ENCODE measurements at regions not wholly inside any gene's neighbourhood (a gene's known extent, or its start where the extent isn't known, plus 50 kb on each side); places are given as distances from the start of the nearest gene placed in this dataset.
"Not testable (repeated sequence)": the region's sequence is repeated elsewhere in the genome, so short reads cannot be mapped to it uniquely, and the experiment has no call there.

GRCh38 chr2:194870974-194871535, 786.0 kb upstream of the SLC39A10 start:
- ATAC-seq (replicated peaks), result peak in 1 of 2 donors; percentile 43
- DNase-seq, result no peak
- Mint-ChIP-seq H3K36me3 (no peaks in the 10 kb centered on the region), H3K4me3 (no peak overlapping the region), H3K27me3 (no peaks in the 10 kb centered on the region), H3K27ac (no peak overlapping the region), H3K9me3 (no peaks in the 10 kb centered on the region), H3K4me1 (peaks cover 0 to 5% of the 10 kb centered on the region in 2 donors)

GRCh38 chr2:194867328-194867727, 789.7 kb upstream of the SLC39A10 start:
- Mint-ChIP-seq H3K27ac (no peak overlapping the region), H3K4me1 (peaks cover 0 to 11% of the 10 kb centered on the region in 2 donors), H3K27me3 (no peaks in the 10 kb centered on the region), H3K4me3 (no peak overlapping the region), H3K36me3 (no peaks in the 10 kb centered on the region), H3K9me3 (no peaks in the 10 kb centered on the region)
- DNase-seq (no peak), ATAC-seq (replicated peaks) (peak; percentile 58 to 60)

DNA sequence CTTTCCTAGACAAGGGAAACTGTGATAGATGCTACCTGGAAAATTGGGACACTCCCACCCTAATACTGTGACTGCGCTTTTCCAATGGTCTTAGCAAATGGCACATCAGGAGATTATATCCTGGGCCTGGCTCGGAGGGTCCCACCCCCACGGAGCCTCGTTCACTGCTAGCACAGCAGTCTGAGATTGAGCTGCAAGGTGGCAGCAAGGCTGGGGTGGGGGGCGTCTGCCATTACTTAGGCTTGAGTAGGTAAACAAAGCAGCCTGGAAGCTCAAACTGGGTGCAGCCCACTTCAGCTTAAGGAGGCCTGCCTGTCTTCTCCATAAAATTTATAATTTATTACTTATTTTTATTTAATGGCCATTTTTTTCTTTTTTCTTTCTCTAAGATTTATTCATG, 802.1 kb upstream of the SLC39A10 start:
- Mint-ChIP-seq H3K27me3 (no peaks in the 10 kb centered on the region), H3K27ac (no peak overlapping the region), H3K36me3 (no peaks in the 10 kb centered on the region), H3K4me3 (no peak overlapping the region), H3K9me3 (peaks cover 0 to 4% of the 10 kb centered on the region in 2 donors), H3K4me1 (no peaks in the 10 kb centered on the region)
- ATAC-seq (replicated peaks), result no peak
- no peak for DNase-seq

GRCh38 chr2:194842871-194843270, 814.2 kb upstream of the SLC39A10 start:
- H3K36me3 Mint-ChIP-seq, result no peaks in the 10 kb centered on the region
- no peak overlapping the region for H3K4me3 Mint-ChIP-seq
- peak in 1 of 2 donors; percentile 19 for ATAC-seq (replicated peaks)
- H3K4me1 Mint-ChIP-seq, result no peaks in the 10 kb centered on the region
- no peaks in the 10 kb centered on the region for H3K27me3 Mint-ChIP-seq
- peaks cover 0 to 3% of the 10 kb centered on the region in 2 donors for H3K9me3 Mint-ChIP-seq
- H3K27ac Mint-ChIP-seq, result no peak overlapping the region
- no peak for DNase-seq

DNA sequence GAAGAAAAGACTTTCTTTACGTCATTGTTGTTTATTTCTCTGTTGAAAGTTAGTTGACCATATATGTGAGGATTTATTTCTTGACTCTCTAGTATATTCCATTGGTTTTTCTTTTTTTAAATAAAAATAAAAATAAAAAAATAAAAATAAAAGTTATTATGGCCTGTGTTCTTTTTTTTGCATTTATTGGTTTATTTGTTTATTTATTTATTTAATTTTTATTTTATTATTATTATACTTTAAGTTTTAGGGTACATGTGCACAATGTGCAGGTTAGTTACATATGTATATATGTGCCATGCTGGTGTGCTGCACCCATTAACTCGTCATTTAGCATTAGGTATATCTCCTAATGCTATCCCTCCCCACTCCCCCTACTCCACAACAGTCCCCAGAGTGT, 822.7 kb upstream of the SLC39A10 start:
- not testable (repeated sequence) for H3K27me3 Mint-ChIP-seq; H3K4me3 Mint-ChIP-seq; DNase-seq; H3K4me1 Mint-ChIP-seq; H3K9me3 Mint-ChIP-seq; H3K36me3 Mint-ChIP-seq; H3K27ac Mint-ChIP-seq; ATAC-seq (replicated peaks)

DNA sequence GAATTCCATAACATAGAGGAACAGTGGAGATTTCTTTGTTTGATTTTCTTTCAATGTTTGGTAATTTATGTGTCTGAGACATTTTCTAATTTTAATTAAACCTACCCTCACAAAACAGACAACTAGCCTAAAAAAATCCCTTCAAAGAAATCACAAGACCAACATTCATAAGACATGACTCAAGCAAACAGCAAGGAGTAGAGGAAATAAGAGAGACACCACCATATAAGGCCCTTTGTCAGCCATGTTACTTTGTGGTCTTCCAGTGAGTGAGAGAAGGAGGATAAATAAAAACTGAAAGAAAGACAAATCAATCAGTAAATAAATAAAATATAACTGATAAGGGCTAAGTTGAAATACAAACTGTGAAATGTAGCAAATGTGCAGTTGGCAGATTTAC, 830.8 kb upstream of the SLC39A10 start:
- Mint-ChIP-seq H3K27ac (no peak overlapping the region), H3K4me1 (no peaks in the 10 kb centered on the region), H3K36me3 (no peaks in the 10 kb centered on the region), H3K9me3 (no peaks in the 10 kb centered on the region), H3K27me3 (no peaks in the 10 kb centered on the region), H3K4me3 (no peak overlapping the region)
- DNase-seq (no peak), ATAC-seq (replicated peaks) (no peak)

GRCh38 chr2:194824450-194824849, 832.6 kb upstream of the SLC39A10 start:
- Mint-ChIP-seq H3K4me1 (no peaks in the 10 kb centered on the region), H3K27me3 (no peaks in the 10 kb centered on the region), H3K36me3 (no peaks in the 10 kb centered on the region), H3K27ac (no peak overlapping the region), H3K4me3 (no peak overlapping the region), H3K9me3 (no peaks in the 10 kb centered on the region)
- no peak for DNase-seq
- no peak for ATAC-seq (replicated peaks)

GRCh38 chr2:194822657-194823056, 834.4 kb upstream of the SLC39A10 start:
- Mint-ChIP-seq H3K9me3 (no peaks in the 10 kb centered on the region), H3K27ac (no peak overlapping the region), H3K4me3 (no peak overlapping the region), H3K27me3 (no peaks in the 10 kb centered on the region), H3K4me1 (no peaks in the 10 kb centered on the region), H3K36me3 (no peaks in the 10 kb centered on the region)
- DNase-seq (no peak), ATAC-seq (replicated peaks) (no peak)

DNA sequence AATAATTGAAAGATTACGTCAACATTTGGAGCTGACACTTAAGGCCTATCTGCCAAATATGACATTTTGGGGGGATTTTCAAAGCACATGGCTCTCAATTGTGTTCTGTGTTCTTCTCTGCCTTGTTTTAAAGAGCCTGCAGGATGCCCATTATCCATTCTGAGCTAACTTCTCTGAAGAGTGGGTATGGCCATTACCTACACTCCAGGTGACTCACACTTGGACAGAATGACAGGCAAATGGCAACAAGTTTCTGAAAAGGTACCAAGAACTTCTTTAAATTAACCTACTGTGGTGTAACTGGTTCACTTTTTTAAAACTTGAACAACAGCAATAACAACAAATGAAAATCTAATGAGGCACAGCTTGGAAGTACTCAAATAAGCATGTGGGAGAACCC, 834.9 kb upstream of the SLC39A10 start:
- Mint-ChIP-seq H3K4me3 (no peak overlapping the region), H3K4me1 (no peaks in the 10 kb centered on the region), H3K27ac (no peak overlapping the region), H3K9me3 (no peaks in the 10 kb centered on the region), H3K27me3 (no peaks in the 10 kb centered on the region), H3K36me3 (no peaks in the 10 kb centered on the region)
- no peak for DNase-seq
- ATAC-seq (replicated peaks), result no peak

DNA sequence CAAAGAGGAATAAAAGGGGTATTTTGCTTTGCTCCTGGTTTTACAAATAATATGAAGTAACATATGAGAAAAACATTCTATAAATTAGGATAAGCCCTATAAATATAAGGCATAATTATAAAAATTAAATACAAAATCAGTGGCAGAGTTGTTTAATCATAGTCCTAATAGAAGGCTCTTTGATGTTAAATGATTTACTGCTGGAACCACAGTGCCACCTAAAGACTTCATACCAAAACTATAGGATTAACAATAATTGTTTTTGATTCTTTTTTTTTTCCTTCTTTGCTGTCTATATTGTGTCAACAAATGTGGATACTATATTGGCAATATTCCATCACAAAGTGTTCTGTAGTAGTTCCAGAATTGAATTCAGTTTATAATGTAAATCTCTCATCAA, 837.7 kb upstream of the SLC39A10 start:
- H3K9me3 Mint-ChIP-seq, result no peaks in the 10 kb centered on the region
- ATAC-seq (replicated peaks), result no peak
- no peaks in the 10 kb centered on the region for H3K36me3 Mint-ChIP-seq
- no peaks in the 10 kb centered on the region for H3K27me3 Mint-ChIP-seq
- H3K4me3 Mint-ChIP-seq, result no peak overlapping the region
- DNase-seq, result no peak
- H3K4me1 Mint-ChIP-seq, result no peaks in the 10 kb centered on the region
- H3K27ac Mint-ChIP-seq, result no peak overlapping the region

- no peaks in the 10 kb centered on the region for H3K27me3 Mint-ChIP-seq
- no peak overlapping the region for H3K27ac Mint-ChIP-seq
- H3K4me3 Mint-ChIP-seq, result no peak overlapping the region
- no peaks in the 10 kb centered on the region for H3K36me3 Mint-ChIP-seq
- ATAC-seq (replicated peaks) (no peak), DNase-seq (no peak)
- no peaks in the 10 kb centered on the region for H3K4me1 Mint-ChIP-seq
- H3K9me3 Mint-ChIP-seq, result no peaks in the 10 kb centered on the region
These were observed 841.6 kb upstream of the SLC39A10 start for GRCh38 chr2:194815475-194815874.

DNA sequence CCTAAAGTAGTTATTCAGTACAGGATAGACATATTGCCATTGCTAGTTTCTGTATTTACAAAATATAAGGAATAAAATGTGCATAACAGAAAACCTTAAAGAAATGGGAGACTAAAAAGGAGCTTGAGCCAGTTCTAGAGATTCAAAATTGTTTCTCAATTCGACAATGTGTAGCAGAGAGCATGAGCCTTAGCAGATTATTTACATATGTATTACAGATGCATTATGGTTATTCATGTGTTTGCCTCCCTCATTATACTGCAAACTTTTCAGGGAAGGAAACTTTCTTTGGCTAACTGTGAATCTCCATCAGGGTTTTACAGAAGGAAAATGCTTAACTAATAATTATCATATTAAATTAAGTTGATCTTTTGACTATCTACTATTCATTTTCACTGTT, 854.4 kb upstream of the SLC39A10 start:
- Mint-ChIP-seq H3K36me3 (no peaks in the 10 kb centered on the region), H3K9me3 (peaks cover 2 to 5% of the 10 kb centered on the region in 2 donors), H3K4me3 (no peak overlapping the region), H3K27ac (no peak overlapping the region), H3K4me1 (no peaks in the 10 kb centered on the region), H3K27me3 (no peaks in the 10 kb centered on the region)
- ATAC-seq (replicated peaks) (no peak), DNase-seq (no peak)

DNA sequence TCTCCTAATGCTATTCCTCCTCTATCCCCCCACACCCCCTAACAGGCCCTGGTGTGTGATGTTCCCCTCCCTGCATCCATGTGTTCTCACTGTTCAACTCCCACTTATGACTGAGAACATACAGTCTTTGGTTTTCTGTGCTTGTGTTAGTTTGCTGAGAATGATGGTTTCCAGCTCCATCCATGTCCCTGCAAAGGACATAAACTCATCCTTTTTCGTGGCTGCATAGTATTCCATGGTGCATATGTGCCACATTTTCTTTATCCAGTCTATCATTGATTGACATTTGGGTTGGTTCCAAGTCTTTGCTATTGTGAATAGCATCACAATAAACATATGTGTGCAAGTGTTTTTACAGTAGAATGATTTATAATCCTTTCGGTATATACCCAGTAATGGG, 870.0 kb upstream of the SLC39A10 start:
- DNase-seq; H3K4me3 Mint-ChIP-seq; H3K9me3 Mint-ChIP-seq; ATAC-seq (replicated peaks); H3K27me3 Mint-ChIP-seq; H3K4me1 Mint-ChIP-seq; H3K36me3 Mint-ChIP-seq: not testable (repeated sequence)
- peak overlapping the region; percentile 49 for H3K27ac Mint-ChIP-seq

- not testable (repeated sequence) for H3K9me3 Mint-ChIP-seq; H3K36me3 Mint-ChIP-seq; DNase-seq; ATAC-seq (replicated peaks); H3K27me3 Mint-ChIP-seq; H3K4me3 Mint-ChIP-seq; H3K27ac Mint-ChIP-seq; H3K4me1 Mint-ChIP-seq
These were observed 885.6 kb upstream of the SLC39A10 start for GRCh38 chr2:194771394-194771793.

DNA sequence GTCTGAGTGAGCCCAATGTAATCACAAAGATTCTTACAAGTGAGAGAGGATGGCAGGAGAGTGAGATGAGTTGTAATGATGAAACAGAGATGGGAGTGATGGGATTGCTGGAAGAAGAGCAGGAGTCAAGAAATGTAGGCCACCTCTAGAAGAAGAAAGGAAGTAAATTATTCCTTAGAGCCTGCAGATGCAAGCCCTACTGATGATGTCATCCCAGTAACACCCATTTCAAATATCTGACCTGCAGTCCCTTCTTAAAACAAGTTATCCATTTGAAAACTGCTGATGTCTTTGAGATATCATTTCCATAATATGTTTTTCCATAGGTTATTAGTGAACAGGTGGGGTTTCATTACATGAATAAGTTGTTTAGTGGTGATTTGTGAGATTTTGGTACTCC, 888.0 kb upstream of the SLC39A10 start:
- Mint-ChIP-seq H3K4me3 (no peak overlapping the region), H3K27me3 (no peaks in the 10 kb centered on the region), H3K9me3 (peaks cover 0 to 2% of the 10 kb centered on the region in 2 donors)

DNA sequence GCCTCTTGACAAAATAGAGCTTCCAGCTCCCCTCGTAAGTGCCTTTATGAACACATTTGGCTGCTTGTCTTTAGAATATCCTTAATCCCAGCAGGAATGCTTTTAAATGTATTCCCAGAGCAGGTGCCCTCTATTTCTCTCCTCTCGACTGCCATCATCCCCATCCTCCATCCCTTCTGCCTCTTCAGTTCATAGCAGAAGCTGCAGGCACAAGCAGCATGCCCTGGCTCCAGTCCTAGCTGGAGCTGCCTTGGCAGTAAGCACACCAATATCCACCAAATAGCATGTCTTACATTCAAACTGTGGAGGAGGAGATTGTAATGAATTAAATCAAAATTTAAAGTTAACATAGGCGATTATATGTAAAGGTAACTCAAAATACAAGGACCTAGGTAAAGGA, 891.3 kb upstream of the SLC39A10 start:
- Mint-ChIP-seq H3K27me3 (no peaks in the 10 kb centered on the region), H3K4me1 (no peaks in the 10 kb centered on the region)

More for the DNA sequence above, 888.0 kb upstream of the SLC39A10 start:
- ATAC-seq (replicated peaks) (peak in 1 of 2 donors; percentile 12), DNase-seq (no peak)
- Mint-ChIP-seq H3K36me3 (no peaks in the 10 kb centered on the region), H3K4me1 (no peaks in the 10 kb centered on the region), H3K27ac (no peak overlapping the region)

More for the DNA sequence above, 891.3 kb upstream of the SLC39A10 start:
- no peak for ATAC-seq (replicated peaks)
- H3K9me3 Mint-ChIP-seq, result peaks cover 0 to 1% of the 10 kb centered on the region in 2 donors
- no peak overlapping the region for H3K27ac Mint-ChIP-seq
- no peak overlapping the region for H3K4me3 Mint-ChIP-seq
- no peaks in the 10 kb centered on the region for H3K36me3 Mint-ChIP-seq
- DNase-seq, result no peak
